ENCODE measurements at regions not wholly inside any gene's neighbourhood (a gene's known extent, or its start where the extent isn't known, plus 50 kb on each side); places are given as distances from the start of the nearest gene placed in this dataset.

DNA sequence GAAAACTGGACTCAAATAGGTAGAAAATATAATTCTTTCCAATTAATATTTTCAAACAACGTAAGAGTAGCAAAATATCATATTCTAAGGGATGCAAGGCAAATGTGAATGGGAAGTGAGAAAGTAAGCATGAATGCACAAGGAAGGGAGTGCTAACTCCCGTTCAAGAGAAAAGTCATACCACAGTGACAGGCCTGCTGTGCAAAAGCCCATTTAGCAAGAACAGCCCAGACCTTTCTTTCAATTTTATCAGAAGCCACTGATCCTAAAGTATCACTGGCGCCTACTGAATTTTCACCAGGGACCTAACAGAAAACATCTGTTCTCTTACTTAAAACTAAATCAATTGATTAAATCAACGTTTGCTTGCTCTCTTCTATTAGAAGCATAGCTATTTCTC is 157.9 kb upstream of the DKK2 start:
- no peak overlapping the region for H3K4me3 ChIP-seq (ENCODE audit: control insufficient read depth, low read depth, low read length)
- TF ChIP-seq, protein P1, sequence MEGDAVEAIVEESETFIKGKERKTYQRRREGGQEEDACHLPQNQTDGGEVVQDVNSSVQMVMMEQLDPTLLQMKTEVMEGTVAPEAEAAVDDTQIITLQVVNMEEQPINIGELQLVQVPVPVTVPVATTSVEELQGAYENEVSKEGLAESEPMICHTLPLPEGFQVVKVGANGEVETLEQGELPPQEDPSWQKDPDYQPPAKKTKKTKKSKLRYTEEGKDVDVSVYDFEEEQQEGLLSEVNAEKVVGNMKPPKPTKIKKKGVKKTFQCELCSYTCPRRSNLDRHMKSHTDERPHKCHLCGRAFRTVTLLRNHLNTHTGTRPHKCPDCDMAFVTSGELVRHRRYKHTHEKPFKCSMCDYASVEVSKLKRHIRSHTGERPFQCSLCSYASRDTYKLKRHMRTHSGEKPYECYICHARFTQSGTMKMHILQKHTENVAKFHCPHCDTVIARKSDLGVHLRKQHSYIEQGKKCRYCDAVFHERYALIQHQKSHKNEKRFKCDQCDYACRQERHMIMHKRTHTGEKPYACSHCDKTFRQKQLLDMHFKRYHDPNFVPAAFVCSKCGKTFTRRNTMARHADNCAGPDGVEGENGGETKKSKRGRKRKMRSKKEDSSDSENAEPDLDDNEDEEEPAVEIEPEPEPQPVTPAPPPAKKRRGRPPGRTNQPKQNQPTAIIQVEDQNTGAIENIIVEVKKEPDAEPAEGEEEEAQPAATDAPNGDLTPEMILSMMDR (conservative IDR thresholded peaks at IDR 0.05; ENCODE audit: control insufficient read depth, insufficient read depth, low read depth, low read length), result no peak
- DNase-seq (ENCODE audit: low read depth), result no peak

DNA sequence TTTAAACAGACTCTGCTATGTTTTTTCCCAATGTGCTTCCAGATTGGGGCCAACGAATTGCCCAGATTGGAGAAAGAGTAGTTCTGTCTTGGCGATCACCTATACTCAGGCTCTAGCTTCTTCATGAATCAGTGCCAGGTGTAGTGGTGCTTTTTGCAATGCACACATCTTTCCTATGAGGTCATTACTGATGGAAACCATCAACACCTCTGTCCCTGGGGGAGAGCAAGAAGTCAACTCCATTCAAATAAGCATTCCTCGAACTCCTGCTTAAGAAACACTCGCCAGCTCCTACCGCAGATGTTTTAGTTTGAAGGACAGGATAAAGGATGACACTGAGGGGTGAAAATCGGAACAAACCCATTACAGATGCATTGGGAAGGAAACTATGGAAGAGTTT is 156.5 kb upstream of the DKK2 start:
- H3K4me3 ChIP-seq (ENCODE audit: control insufficient read depth, low read depth, low read length), result no peak overlapping the region
- TF ChIP-seq, protein P1 (conservative IDR thresholded peaks at IDR 0.05; ENCODE audit: control insufficient read depth, insufficient read depth, low read depth, low read length), result no peak
- no peak for DNase-seq (ENCODE audit: low read depth)

DNA sequence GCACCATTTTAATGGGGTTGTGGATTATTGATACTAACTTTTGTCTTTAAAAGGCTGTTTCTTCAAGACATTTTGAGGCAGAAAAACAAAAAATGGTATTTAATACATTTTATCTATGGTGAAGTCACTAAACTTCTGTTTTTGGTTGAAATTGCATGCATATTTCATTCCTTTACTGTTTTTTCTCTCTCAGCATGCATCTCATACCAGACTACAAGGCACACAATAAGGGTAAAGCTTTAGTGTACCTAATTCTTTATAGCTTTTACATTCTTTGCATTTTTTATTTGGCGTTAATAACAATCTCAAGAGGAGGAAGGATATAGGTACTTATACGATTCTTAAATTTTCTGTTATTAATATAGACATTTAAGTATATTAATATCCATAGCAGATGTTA is 151.0 kb upstream of the DKK2 start:
- TF ChIP-seq, protein P1 (conservative IDR thresholded peaks at IDR 0.05; ENCODE audit: control insufficient read depth, insufficient read depth, low read depth, low read length), result no peak
- H3K4me3 ChIP-seq (ENCODE audit: control insufficient read depth, low read depth, low read length), result no peak overlapping the region
- DNase-seq (ENCODE audit: low read depth), result no peak

DNA sequence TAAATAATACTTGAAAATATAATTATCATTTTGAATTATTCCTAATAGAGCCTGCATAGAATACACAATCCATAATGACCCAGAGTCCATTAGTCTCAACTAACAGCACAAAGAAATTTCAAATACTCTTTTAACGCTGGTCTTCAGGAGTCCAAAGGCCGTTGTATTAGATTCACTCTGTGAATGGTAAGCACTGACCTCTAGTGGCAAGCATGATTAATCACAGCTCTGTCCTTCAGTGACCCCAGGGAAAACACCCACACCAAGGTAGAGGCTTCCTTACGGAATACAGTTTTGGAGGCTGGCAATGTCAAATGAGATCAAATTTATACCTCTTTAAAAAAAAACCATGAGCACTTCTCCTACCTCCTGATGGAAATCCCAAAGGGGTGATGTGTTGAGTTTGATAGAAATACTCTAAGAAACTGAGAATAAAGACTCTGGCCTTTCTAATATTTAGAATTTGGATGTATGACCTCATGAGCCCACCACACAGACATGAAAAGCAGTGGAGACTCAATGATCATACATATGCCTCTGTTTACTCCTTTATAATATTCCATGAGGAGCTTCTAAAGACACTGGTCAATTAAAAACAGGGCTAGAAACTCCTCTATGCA is 147.2 kb upstream of the DKK2 start:
- TF ChIP-seq, protein P1 (conservative IDR thresholded peaks at IDR 0.05; ENCODE audit: control insufficient read depth, insufficient read depth, low read depth, low read length), result peak; percentile 83
- peak; percentile 73 for DNase-seq (ENCODE audit: low read depth)
- no peak overlapping the region for H3K4me3 ChIP-seq (ENCODE audit: control insufficient read depth, low read depth, low read length)

DNA sequence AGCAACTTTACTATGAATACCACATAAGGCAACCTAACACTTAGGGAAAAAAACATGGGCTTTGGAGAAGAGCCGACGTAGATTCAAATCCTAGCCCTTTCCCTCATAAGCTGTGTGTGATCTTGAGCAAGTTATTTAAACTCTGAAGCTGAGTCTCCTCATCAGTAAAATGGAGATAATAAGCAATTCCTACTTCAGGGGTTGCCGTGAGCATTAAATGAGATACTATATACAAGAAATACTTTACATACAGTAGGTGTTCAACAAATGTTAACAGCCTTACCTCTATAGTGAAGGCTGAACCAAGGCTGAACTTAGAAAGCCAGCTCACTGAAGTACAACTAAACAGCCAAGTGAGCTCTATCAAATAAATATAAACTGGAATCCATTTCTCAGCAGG is 146.2 kb upstream of the DKK2 start:
- TF ChIP-seq, protein P1 (conservative IDR thresholded peaks at IDR 0.05; ENCODE audit: control insufficient read depth, insufficient read depth, low read depth, low read length), result no peak
- no peak for DNase-seq (ENCODE audit: low read depth)

DNA sequence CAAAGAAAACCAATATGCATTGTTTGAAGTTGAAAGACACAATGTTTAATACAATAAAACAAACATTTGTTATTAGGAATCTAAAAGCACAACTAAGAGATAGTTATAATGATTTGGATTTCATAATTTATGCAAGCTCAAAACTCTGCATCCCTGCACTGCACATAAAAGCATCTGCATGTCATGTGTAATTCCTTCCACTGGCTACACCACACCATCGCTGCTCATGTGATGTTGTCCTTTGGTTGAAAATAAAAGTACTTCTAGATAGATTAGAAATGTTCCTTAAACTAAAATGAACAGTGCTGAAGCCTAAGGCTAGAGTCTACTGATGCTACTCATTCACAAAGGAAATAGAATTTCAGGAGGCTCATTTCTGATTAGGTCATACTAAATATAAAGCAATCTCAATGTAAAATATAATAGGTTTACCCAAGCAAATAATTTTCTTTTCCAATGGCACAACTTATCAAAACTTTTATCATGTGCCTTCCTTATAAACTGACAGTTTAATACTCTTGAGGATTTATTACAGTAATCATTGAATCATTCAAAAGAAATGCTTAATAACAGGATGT is 130.8 kb upstream of the DKK2 start:
- TF ChIP-seq, protein P1 (conservative IDR thresholded peaks at IDR 0.05; ENCODE audit: control insufficient read depth, insufficient read depth, low read depth, low read length), result no peak
- no peak for DNase-seq (ENCODE audit: low read depth)
- H3K4me3 ChIP-seq (ENCODE audit: control insufficient read depth, low read depth, low read length), result no peak overlapping the region

More for the DNA sequence above, 146.2 kb upstream of the DKK2 start:
- no peak overlapping the region for H3K4me3 ChIP-seq (ENCODE audit: control insufficient read depth, low read depth, low read length)
